ENCODE measurements at regions not wholly inside any gene's neighbourhood (a gene's known extent, or its start where the extent isn't known, plus 50 kb on each side); places are given as distances from the start of the nearest gene placed in this dataset.

DNA sequence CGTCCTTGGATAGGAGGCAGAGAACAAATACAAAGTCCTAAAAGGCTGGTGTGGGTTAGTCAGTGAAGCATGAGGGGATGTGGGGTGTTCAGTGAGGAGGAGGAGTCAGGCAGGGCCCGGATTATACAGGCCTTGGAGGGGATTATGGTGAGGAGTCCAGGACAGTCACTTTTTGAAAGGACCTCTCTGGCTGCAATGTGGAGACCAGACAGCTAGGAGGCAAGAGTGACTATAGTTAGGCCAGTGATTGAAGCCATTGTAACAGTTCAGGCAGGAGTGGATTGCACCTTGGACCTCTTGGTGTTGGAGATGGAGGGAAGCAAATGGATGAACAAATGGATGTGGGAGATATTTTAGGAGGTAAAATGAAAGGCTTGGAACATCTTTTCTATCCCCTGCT, 115.8 kb downstream of the C1orf94 start:
- TF ChIP-seq CBFA2T2 (conservative IDR thresholded peaks at IDR 0.05) (no peak), ZNF584 (CRISPR knock-in tag; IDR thresholded peaks at IDR 0.05; ENCODE audit: low read depth) (no peak), RFX1 (IDR thresholded peaks at IDR 0.05) (no peak), ZNF121 (CRISPR knock-in tag; conservative IDR thresholded peaks at IDR 0.05) (no peak), POU5F1 (IDR thresholded peaks at IDR 0.05; ENCODE audit: borderline replicate concordance, low read depth, low read length, partially characterized antibody) (no peak), MAFK (IDR thresholded peaks at IDR 0.05; ENCODE audit: low read length) (no peak), JUN (IDR thresholded peaks at IDR 0.05; ENCODE audit: borderline replicate concordance, low read depth, low read length) (no peak), JUN (CRISPR knock-in tag; IDR thresholded peaks at IDR 0.05; ENCODE audit: borderline replicate concordance) (no peak), NONO (IDR thresholded peaks at IDR 0.05; ENCODE audit: low read depth in 2 of 2, low read length in 1 of 2) (no peak), ZBTB7A (IDR thresholded peaks at IDR 0.05; ENCODE audit: borderline replicate concordance, control insufficient read depth, low read depth, low read length) (no peak), CHD1 (IDR thresholded peaks at IDR 0.05; ENCODE audit: low read length) (no peak), ZBTB1 (CRISPR knock-in tag; IDR thresholded peaks at IDR 0.05; ENCODE audit: borderline replicate concordance, low read depth) (no peak)
- TF ChIP-seq, protein P1, sequence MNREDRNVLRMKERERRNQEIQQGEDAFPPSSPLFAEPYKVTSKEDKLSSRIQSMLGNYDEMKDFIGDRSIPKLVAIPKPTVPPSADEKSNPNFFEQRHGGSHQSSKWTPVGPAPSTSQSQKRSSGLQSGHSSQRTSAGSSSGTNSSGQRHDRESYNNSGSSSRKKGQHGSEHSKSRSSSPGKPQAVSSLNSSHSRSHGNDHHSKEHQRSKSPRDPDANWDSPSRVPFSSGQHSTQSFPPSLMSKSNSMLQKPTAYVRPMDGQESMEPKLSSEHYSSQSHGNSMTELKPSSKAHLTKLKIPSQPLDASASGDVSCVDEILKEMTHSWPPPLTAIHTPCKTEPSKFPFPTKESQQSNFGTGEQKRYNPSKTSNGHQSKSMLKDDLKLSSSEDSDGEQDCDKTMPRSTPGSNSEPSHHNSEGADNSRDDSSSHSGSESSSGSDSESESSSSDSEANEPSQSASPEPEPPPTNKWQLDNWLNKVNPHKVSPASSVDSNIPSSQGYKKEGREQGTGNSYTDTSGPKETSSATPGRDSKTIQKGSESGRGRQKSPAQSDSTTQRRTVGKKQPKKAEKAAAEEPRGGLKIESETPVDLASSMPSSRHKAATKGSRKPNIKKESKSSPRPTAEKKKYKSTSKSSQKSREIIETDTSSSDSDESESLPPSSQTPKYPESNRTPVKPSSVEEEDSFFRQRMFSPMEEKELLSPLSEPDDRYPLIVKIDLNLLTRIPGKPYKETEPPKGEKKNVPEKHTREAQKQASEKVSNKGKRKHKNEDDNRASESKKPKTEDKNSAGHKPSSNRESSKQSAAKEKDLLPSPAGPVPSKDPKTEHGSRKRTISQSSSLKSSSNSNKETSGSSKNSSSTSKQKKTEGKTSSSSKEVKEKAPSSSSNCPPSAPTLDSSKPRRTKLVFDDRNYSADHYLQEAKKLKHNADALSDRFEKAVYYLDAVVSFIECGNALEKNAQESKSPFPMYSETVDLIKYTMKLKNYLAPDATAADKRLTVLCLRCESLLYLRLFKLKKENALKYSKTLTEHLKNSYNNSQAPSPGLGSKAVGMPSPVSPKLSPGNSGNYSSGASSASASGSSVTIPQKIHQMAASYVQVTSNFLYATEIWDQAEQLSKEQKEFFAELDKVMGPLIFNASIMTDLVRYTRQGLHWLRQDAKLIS (CRISPR knock-in tag; IDR thresholded peaks at IDR 0.05), result no peak
- TF ChIP-seq, protein P2, sequence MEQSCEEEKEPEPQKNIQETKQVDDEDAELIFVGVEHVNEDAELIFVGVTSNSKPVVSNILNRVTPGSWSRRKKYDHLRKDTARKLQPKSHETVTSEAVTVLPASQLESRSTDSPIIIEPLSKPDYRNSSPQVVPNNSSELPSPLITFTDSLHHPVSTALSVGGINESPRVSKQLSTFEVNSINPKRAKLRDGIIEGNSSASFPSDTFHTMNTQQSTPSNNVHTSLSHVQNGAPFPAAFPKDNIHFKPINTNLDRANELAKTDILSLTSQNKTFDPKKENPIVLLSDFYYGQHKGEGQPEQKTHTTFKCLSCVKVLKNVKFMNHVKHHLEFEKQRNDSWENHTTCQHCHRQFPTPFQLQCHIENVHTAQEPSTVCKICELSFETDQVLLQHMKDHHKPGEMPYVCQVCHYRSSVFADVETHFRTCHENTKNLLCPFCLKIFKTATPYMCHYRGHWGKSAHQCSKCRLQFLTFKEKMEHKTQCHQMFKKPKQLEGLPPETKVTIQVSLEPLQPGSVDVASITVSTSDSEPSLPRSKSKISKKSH (CRISPR knock-in tag; IDR thresholded peaks at IDR 0.05), result no peak

Measured in K562 (cell line).